GM21737 (cell line): ENCODE measurements at regions not wholly inside any gene's neighbourhood (a gene's known extent, or its start where the extent isn't known, plus 50 kb on each side); places are given as distances from the start of the nearest gene placed in this dataset.

ENCODE experiments used
- ATAC-seq: cut with Tn5 transposase; IDR thresholded peaks from one replicate; pipeline ENCODE4 v1.9.1; 2021; ENCODE audit warnings: mild to moderate bottlenecking, moderate library complexity; ENCODE audit not compliant: unreplicated experiment

DNA sequence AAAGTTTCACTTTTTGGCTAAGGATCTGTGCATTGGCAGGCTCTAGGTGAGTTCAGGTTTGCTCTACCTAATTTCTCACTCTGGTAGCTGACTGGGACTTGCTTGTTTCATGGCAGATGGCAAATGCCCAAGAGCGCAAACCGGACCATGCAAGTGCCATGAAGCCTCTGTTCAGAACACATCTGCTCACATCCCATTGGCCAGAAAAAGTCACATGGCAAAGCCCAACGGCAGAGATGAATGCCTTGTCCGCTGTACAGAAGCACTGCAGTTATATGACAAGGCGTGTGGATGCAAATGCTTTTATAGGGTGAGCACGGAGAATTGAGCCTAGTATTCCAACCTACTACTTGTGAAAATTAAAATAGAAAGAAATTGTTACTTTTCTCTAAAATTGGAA, 202.2 kb upstream of the HMGA2 start:
- no peak for ATAC-seq

DNA sequence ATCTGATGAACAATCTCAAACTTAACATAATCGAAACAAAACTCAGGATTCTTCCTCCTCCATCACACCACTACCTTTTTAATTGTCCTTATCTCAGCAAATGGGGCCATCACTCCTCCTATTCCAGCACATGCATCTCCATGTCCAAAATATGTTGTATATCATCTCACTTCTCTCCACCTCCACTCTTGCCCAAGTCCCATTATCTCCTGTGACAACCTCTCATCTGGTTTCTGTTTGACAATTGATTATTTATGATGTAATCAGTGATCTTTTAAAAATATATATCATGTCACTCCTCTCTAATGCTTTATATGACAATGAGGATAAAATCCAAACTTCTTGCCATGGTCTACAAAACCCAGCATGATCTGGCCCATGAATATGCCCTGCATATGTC, 200.8 kb upstream of the HMGA2 start:
- ATAC-seq = no peak

DNA sequence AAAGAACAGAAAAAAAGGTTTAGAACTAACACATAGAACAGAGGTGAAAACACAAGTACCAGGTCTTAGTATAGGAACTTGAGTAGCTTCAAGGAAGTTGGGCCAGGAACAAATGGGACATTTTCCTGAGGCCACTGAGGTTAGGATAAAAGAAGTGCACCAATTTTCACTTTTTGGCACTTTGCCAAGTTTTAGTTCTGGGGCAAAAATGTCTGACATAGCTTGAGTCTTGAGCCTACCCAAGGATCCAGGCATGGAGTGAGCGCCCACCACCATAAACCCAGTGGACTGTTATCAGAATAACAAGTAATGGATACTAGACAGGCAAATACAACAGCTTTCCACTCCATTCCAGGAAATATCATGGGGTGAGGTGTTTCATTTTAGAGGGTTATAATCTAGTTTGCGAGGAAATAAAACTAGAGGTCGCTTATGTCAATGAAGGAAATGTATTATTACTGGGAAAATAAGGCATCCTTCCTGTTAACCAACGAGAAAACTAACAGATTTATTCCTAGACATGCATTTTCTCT, 199.7 kb upstream of the HMGA2 start:
- no peak for ATAC-seq

DNA sequence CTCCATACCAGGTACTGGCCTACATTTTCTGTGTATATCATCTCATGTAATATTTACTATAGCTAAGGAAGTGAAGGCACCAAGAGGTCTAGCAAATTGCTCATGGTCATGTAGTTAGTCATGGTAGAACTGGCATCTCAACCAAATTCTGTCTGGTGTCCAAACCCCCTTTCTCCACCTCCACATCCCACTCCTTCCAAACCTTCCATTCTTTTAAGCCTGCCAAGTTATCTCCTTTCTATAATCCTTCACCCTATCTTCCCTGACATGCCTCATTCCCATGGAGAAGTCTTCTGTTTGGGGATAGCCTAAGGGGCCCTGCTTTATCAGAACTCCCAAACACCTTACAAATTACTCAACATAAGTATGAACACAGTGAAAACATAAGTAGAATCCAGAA, 196.2 kb upstream of the HMGA2 start:
- no peak for ATAC-seq

DNA sequence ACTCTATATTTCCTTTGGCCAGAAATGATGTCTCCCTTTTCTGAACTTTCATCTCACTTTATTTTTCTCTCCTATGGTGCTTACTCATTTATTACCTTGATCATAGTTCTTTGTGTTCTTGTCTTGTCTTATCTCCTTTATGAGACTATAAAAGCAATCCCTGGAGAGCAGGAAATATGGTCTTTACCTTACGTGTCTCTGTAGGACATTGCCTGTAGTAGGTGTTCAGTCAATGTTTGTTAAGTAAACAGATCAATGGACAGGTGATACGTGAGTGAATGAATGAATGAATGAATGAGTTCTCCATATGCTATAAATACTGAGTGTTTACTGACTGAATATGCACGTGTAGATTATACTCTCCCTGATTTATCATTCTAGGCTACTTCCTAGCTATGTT, 193.7 kb upstream of the HMGA2 start:
- ATAC-seq = no peak

DNA sequence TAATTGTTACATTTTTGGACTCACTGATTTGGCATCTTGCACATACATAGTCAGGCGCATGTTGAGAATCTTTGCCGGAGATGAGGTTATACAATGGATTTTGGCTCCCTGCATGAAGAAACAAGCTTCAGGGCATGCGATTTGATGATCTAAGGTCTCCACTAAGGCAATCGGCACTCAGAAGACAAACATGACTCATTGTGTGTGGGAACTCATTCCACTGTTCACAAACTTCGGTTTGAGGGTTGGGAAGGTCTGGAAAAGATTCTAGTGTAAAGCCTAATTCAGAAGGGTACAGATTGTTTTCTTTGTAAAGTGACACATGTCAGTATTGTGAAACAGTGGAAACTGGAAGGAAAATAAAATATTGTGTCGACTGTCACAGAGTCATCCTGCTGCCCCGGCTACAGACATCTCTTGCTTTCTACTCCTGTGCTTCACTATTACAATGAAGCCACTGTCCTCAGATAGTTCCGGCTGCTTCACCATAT, 192.6 kb upstream of the HMGA2 start:
- ATAC-seq = no peak

DNA sequence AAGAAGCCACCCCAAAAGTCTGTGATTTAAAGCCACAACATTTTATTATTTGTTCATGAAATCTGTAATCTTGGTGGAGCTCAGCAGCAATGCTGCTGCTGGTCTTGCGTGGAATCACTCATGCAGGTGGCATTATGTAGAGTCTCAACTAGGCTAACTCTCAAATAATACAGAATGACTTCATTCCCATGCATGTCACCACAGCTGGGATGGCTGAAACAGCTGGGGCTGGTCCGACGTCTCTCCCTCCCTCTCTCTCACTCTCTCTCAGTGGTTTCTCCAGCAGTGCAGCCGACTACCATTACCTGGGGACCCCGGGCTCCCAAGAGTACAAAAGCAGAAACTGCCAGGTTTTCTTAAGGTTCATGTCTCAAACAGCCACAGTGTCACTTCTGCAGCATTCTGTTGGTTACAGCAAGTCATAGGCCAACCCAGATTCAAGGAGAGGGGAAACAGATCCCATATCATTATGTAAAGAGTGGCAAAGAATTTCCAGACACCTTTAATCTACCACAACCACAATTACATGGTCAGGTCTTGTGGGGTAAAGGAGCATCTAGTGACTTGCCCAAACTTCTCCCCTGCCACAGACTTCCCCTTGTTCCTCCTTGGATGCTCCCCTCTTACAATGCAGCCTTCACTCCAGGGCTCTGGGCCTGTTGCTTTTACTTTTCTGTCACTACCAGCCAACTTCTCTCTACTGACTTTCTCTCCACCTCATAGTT, 192.0 kb upstream of the HMGA2 start:
- no peak for ATAC-seq

DNA sequence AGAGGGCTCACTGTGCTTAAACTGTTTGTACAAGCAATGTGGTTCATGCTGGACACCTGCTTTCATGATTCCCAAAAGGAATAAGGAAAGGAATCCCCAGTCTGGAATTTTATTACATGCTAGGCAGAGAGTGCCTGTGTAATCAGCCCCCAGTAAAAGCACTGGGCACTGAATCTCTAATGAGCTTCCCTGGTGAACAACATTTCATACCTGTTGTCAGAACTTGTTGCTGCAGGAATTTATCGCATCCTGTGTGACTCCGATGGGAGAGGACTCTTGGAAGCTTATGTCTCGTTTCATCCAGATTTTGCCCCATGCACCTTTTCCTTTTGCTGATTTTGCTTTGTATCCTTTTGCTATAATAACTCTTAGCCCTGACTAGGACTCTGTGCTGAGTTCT, 190.2 kb upstream of the HMGA2 start:
- no peak for ATAC-seq

DNA sequence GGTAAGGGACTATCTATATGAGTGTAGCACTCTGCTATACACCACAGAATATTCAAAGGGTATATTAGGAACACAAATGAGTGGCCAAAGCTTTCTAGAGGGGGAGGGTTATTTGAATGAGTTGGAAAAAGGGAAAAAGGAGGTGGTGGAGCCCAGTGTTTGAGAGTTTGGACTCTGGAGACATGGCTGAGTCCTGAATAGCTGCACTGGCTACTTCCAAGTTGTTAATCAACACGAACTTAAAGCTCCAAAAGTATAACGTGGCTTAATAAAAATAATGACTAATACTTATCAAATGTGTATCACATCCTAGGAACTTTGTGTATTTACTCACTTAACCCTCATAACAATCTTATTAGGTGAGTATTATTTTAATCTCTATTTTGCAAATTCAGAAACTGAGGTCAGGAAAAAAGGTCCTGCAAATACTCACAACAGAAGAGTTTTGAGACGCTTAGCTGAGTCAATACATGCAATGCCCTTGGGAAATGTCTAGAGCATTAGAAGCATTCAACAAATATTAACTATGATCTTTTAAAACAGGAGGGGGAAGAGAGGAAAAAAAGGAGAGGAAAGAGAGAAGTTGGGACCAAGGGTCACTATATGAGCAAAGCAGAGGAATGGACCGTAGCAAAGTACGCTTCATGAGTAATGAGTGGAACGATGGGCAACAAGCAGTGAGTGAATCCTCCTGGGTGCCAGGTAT, 189.5 kb upstream of the HMGA2 start:
- no peak for ATAC-seq

DNA sequence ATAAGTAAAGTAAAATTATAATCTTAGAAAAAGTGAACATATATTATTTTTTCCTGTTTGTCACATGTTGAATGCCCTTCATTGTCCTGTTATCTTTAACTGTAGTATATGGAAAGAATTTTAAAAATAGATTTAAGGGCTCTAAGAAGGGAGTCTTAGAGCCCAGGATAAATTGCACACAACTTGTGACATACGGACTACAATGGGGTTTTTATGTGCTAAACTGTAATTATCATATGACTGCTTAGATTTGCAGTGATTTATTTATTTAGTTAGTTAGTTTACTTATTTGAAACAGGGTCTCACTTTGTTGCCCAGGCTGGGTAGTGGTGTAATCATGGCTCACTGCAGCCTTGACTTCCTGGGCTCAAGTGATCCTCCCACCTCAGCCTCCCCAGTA, 187.8 kb upstream of the HMGA2 start:
- no peak for ATAC-seq

DNA sequence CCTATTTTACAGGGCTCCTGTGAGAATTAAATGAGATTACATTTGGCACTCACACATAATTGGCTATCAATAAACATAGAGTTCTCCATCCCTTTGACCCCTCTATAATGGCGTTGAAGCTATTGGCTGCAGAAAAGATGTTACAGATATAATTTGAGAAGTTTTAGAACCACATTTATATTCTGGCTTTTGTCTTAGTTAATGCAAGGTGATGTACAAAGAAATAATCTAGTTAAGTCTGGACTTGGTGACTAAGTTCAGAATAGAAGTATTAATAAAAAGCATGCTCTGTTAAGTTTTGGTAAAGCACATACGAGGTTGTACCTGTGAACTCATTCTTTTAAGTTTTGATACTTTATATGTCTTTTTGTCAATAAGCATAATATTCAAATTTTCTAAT, 187.1 kb upstream of the HMGA2 start:
- ATAC-seq = no peak

DNA sequence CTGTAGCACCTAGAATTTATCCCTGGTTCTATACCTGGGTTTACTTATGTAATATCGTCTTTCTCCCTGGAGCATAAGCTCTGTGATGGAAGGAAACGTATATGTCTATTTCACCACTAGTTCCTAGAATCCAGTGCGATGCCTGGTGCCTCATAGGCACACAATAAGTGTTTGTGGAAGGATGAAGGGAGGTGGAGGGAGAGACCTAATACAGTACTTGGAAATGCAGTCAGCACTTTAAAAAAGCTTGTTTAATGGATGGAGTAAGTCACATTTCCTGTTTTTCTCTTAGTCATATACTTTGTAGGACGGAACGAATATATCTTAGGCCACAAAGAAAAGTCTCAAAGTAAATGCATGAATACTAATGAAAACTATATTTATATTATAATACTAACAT, 186.5 kb upstream of the HMGA2 start:
- no peak for ATAC-seq

DNA sequence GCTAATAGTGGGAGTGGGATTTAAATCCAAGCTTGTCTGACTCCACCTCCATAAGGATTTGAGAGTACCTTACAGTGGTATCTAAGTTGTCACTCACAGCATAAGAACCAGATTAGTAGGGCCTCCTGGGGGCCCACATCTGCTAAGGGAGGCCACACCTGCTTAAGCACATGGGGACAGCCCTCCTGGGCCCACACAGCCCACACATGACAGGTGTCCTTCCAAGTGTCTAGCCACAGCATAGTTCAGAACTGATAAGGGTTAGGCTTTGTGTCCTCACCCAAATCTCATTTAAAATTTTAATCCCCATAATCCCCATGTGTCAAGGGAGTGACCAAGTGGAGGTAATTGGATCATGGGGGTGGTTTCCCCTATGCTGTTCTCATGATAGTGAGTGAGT, 186.0 kb upstream of the HMGA2 start:
- no peak for ATAC-seq

DNA sequence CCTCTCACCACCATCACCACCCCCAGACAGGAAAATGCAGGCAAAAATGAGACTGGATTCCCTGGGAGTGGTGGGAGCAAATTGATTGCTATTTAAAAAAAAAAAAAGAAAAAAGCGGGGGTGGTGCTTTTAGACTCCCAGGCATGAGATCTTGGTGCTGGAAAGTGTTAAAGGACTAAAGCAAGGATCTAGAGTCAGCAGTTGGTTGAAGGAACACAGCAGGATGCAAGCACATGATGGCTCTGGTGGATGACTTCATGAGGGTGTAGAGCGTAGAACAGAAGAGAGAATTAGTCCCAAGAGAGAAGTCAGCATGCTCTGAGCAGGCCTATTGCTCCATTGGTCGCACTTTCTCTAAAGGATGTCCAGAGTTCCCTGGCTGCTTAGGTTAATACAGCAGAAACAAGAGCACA, 183.8 kb upstream of the HMGA2 start:
- ATAC-seq = no peak

DNA sequence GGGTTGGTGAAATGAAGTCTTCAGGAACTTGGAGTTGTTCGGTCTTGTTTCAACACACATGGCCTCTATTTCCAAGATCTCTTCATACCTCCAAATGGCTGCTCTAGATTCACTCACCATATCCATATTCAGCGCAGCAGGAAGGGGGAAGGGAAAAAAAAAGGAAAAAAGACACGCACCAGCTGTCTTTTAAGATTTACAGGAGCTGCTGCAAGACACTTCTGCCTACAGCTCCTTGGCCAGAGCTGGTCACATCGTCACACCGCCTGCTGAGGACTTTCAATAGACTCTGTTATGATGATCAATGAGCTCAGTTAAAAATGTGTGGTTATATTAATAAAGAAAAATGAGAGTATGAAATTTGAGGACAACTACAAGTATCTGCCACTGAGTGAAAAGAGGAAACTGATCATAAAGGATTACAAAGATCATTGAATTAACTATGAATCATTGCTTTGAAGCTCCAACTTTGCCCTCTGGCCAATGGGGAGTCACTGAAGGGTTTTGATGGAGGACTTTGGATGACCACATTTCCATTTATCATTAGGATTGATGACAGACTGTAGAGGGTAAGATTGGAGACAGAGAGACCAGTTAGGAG, 182.1 kb upstream of the HMGA2 start:
- ATAC-seq = no peak

DNA sequence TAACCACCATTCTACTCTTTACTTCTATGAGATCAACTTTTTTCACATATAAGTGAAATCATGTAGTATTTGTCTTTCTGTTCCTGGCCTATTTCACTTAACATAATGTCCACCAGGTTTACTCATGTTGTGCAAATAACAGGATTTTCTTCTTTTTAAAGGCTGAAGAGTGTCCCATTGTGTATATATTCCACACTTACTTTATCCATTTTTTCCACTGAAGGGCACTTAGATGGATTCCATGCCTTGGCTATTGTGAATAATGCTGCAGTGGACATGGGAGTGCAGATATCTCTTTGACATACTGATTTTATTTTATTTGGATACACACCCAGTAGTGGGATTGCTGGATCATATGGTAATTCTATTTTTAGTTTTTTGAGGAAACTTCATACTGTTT, 181.1 kb upstream of the HMGA2 start:
- no peak for ATAC-seq

DNA sequence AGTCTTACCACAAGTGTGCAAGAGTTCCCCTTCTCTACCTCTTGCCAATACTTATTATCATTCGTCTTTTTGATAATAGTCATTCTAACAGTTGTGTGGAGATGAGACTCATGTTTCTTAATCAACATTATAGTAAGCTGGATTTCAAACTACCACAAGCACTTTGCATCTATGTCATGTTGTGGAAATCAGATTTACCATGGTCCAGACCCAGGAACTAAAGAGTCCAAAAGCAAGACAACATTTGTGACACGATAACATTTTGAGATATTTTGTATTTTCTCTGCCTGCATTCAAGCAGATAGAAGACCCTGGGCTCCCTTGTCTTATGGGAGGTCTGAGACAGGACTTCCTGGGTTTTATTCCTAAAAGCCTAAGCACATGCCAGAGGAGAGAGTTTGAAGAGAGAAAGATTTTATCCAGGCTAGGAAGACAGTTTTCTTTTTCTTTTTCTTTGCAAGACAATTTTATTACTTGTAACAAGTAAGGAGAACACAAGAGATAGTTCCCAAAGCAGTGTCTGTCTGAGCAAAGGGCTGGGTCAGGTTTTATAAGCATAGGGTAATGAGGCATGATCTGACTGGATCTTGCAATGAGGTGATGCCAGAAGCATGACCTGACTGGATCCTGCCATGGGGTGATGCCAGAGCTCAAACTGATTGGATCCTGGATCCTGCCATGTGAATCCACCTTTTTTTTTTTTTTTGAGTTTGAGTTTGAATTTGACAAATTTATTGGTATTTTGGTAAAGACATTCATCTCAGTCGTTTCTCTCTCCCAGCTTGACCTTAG, 180.5 kb upstream of the HMGA2 start:
- ATAC-seq = no peak

DNA sequence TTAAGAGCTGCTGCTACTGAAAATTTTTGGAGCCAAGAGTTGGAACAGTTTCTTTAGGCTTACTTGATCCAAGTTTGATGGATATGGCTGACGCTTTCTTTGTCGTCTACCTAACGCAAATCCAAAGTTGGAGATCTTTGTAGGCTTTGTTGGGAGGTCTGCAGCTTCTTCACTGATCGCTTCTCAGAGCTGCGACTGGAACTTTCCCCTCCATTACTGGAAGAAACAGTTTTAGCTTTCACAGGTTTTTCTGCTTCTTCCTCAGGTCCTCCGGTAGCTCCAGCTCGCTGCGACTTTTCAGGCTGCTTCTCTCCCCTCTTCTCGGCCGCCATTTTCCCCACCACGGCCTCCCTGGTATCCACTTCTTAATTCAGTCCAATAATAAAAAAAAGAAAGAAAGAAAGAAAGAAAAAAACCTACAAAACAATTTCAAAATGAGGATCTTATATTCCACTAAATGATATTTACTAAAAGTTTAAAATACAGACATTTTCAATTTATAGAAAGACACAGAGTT, 178.1 kb upstream of the HMGA2 start:
- ATAC-seq = no peak

DNA sequence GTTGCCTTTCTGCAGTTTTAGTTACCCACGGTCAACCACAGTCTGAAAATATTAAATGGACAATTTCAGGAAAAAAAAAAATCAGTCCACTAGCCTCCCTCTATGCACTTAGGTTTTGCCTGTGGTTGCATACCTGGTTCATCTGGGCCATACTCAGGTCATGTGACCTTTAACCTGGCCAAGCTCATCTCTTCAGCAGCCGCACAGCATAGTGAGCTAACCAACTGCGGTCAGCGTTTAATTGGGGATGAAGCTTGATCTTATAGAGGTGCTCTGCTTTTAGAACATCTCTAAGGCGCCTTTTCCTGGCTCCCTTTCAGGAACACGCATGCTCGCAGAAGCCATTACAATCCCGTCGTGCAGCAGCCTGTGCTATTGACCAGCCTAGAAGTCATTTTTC, 177.2 kb upstream of the HMGA2 start:
- no peak for ATAC-seq

DNA sequence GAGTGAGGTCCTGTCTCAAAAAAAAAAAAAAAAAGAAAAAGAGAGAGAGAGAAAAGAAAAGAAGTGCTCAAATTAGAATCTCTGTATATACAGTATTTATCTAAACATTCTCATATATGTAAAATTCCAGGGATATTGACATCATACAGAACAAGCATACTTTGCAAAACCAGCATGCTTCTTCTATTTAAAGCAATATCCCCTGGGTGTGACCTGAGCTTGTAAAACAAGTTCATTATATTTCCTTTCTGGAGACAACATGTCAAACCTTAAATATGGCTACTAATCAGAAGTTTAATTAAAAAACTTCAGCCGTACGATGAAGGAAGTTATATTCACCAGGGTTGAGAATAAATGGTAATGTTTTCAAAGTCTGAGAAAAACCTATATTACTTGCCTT, 175.8 kb upstream of the HMGA2 start:
- ATAC-seq = no peak

DNA sequence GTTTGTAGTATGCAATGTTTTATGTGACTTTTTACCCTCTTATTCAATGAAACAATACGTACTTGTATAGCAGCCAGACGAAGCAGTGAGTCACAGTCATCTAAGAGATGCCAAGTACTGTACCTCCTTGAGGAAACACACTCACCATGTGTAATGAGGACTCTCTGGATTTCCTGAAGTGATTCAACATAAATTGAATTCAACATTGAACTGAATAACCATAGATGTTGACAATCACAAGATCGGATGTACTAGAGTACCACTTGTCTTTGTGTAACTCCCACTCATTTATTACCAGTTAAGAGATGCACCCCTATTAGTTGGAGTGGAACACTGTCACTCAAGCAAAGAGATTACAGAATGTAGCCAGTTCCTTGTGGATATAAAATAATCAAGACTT, 175.2 kb upstream of the HMGA2 start:
- no peak for ATAC-seq
